Osteocyte (in vitro differentiated cells): ENCODE measurements at regions not wholly inside any gene's neighbourhood (a gene's known extent, or its start where the extent isn't known, plus 50 kb on each side); places are given as distances from the start of the nearest gene placed in this dataset.

Experiments
- DNase-seq: peaks from one replicate; pipeline ENCODE4 v3.0.0; 2021; ENCODE audit warnings: mixed read lengths; ENCODE audit not compliant: unreplicated experiment; ENCODE audit errors: extremely low spot score
- H3K27ac Mint-ChIP-seq: one replicate; pipeline ENCODE4 v1.8.0; 2021; ENCODE audit warnings: mild to moderate bottlenecking, mixed read lengths; ENCODE audit not compliant: unreplicated experiment
- H3K27me3 Mint-ChIP-seq: one replicate; pipeline ENCODE4 v1.8.0; 2021; ENCODE audit warnings: mixed read lengths; ENCODE audit not compliant: unreplicated experiment
- H3K36me3 Mint-ChIP-seq: one replicate; pipeline ENCODE4 v1.8.0; 2021; ENCODE audit warnings: mixed read lengths; ENCODE audit not compliant: unreplicated experiment
- H3K4me1 Mint-ChIP-seq: one replicate; pipeline ENCODE4 v1.8.0; 2021; ENCODE audit warnings: mixed read lengths; ENCODE audit not compliant: unreplicated experiment
- H3K4me3 Mint-ChIP-seq: one replicate; pipeline ENCODE4 v1.8.0; 2021; ENCODE audit warnings: mild to moderate bottlenecking, moderate library complexity, mixed read lengths; ENCODE audit not compliant: unreplicated experiment
- H3K9me3 Mint-ChIP-seq: one replicate; pipeline ENCODE4 v1.8.0; 2021; ENCODE audit warnings: mixed read lengths; ENCODE audit not compliant: unreplicated experiment
- TF ChIP-seq, protein P1 (sequence below): fragments of 200-600 bp; sonication (generic); IDR thresholded peaks from 2 replicates; pipeline ENCODE4 v1.5.0; 2021; ENCODE audit warnings: antibody characterized with exemption, mild to moderate bottlenecking, moderate library complexity

GRCh38 chr10:90561666-90562065 is 296.2 kb downstream of the HTR7 start:
- Mint-ChIP-seq H3K36me3 (no peaks in the 10 kb centered on the region), H3K4me1 (no peaks in the 10 kb centered on the region), H3K4me3 (no peak overlapping the region), H3K27me3 (peaks cover 28% of the 10 kb centered on the region), H3K9me3 (peaks cover 19% of the 10 kb centered on the region), H3K27ac (no peak overlapping the region)
- TF ChIP-seq, protein P1, sequence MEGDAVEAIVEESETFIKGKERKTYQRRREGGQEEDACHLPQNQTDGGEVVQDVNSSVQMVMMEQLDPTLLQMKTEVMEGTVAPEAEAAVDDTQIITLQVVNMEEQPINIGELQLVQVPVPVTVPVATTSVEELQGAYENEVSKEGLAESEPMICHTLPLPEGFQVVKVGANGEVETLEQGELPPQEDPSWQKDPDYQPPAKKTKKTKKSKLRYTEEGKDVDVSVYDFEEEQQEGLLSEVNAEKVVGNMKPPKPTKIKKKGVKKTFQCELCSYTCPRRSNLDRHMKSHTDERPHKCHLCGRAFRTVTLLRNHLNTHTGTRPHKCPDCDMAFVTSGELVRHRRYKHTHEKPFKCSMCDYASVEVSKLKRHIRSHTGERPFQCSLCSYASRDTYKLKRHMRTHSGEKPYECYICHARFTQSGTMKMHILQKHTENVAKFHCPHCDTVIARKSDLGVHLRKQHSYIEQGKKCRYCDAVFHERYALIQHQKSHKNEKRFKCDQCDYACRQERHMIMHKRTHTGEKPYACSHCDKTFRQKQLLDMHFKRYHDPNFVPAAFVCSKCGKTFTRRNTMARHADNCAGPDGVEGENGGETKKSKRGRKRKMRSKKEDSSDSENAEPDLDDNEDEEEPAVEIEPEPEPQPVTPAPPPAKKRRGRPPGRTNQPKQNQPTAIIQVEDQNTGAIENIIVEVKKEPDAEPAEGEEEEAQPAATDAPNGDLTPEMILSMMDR: no peak
- DNase-seq: no peak

DNA sequence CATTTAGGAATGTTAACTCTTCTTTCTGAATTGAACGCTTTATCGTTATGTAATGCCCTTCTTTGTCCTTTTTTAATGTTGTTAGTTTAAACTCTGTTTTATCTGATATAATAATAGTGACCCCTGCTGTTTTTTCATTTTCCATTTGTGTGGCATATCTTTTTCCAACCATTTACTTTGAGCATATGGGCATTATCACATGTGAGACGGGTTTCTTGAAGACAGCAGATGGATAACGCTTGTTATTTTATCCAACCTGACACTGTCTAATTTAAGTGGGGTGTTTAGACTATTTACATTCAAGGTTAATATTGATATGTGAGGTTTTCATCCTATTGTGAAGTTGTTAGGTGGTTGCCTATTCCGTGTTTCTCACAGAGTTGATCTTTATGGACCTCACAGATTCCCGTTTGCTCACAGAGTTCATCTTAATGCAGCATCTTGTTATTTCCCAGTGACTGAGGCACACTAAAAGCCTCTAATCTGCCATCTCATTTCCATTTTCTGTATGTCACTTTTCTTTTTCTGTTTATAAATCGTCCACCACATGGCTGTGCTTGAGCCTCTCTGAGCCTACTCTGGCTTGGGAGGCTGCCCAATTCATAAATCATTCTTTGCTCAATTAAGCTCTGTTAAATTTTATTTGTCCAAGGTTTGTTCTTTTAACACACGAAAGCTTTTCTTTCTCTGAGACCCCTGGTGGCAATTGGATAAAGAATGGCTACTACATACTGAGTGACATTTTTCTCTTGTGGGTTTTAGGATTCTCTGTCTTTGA is 286.2 kb downstream of the HTR7 start:
- H3K4me3 Mint-ChIP-seq: no peak overlapping the region
- no peaks in the 10 kb centered on the region for H3K36me3 Mint-ChIP-seq
- peaks cover 41% of the 10 kb centered on the region for H3K27me3 Mint-ChIP-seq
- TF ChIP-seq, protein P1: no peak
- H3K9me3 Mint-ChIP-seq: no peaks in the 10 kb centered on the region
- DNase-seq: no peak
- no peak overlapping the region for H3K27ac Mint-ChIP-seq
- no peaks in the 10 kb centered on the region for H3K4me1 Mint-ChIP-seq

DNA sequence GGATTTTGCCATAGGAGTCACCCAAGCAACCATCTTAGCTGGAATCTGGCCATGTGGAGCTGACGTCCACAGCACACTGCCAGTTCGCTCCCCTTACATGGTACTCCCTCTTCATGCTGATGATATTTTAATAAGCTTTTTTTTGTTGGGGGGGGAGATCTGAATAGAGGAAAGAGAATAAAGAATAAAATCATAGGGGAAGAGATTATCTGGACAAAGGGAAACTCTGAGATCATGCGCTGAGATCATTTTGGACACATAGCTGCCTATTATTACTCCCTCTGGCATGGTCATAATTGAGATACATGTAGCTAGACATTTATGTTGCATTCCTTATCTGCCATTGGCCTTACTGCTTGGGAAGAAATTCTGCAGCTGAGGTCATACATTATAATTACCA is 282.7 kb downstream of the HTR7 start:
- Mint-ChIP-seq H3K27ac (no peak overlapping the region), H3K27me3 (peaks cover 44% of the 10 kb centered on the region), H3K36me3 (no peaks in the 10 kb centered on the region), H3K9me3 (no peaks in the 10 kb centered on the region), H3K4me3 (no peak overlapping the region), H3K4me1 (no peaks in the 10 kb centered on the region)
- no peak for DNase-seq
- TF ChIP-seq, protein P1: no peak

GRCh38 chr10:90577569-90577968 is 280.3 kb downstream of the HTR7 start:
- DNase-seq: no peak
- TF ChIP-seq, protein P1: no peak
- no peak overlapping the region for H3K27ac Mint-ChIP-seq
- peaks cover 37% of the 10 kb centered on the region for H3K27me3 Mint-ChIP-seq
- H3K4me1 Mint-ChIP-seq: no peaks in the 10 kb centered on the region
- H3K4me3 Mint-ChIP-seq: no peak overlapping the region
- H3K36me3 Mint-ChIP-seq: no peaks in the 10 kb centered on the region
- H3K9me3 Mint-ChIP-seq: no peaks in the 10 kb centered on the region

DNA sequence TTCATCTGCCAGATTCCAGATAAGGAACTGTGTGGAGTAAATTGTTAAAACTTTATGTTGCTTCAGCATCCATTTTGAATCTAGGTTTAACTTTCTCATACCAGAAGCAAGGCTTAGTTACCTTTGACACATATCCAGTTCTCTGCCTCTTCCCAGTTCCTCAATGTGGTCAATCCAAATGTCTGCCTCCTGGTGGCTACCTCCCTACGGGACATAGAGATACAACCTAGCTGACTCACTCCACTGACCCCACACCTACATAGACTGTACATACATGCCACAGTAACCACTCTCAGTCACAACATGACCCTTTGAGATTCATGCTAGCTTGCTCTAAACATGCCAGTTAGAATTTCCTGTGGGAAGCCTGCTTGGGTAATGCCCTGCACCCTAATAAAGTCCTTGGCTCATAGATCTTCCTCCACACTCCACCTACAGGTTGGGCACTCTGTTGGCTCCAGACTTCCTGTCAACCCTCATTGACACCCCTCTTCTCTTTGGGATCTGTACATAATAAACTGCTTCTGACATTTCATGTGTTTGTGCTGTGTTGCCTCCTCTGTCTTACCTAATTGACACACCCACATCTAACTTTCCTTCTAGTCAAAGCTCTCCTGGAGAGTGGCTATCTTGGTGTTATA is 278.1 kb downstream of the HTR7 start:
- TF ChIP-seq, protein P1: no peak
- no peak for DNase-seq

More for the DNA sequence above, 278.1 kb downstream of the HTR7 start:
- peaks cover 44% of the 10 kb centered on the region for H3K27me3 Mint-ChIP-seq
- H3K27ac Mint-ChIP-seq: no peak overlapping the region
- H3K9me3 Mint-ChIP-seq: no peaks in the 10 kb centered on the region
- H3K36me3 Mint-ChIP-seq: no peaks in the 10 kb centered on the region
- H3K4me1 Mint-ChIP-seq: no peaks in the 10 kb centered on the region
- no peak overlapping the region for H3K4me3 Mint-ChIP-seq
